GM18526 (cell line): ENCODE measurements at regions not wholly inside any gene's neighbourhood (a gene's known extent, or its start where the extent isn't known, plus 50 kb on each side); places are given as distances from the start of the nearest gene placed in this dataset.

Source experiments
- POLR2A ChIP-seq: IDR thresholded peaks from 3 replicates; pipeline ENCODE4 v1.6.1; 2011; ENCODE audit not compliant: insufficient read length; ENCODE audit errors: extremely low read depth

DNA sequence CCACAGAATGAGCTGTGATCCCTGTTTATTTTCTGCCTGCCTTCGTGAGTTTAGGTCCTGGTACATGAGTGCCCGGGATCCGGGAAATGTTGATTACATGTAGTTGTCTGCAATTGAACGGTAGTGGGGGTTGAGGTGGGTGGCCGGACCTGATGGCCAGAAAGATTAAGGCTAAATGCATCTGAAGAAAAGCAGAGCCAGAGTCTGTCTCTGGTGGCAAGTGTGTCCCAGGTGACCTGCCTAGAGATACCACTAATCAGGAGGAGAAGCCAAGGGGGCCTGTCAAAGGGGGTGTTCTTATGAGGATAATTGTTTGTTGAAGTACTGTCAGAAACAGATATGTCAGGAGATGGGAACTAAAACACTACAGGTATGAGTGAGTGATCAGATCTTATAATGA is 154.0 kb upstream of the ASIC2 start:
- no peak for TF ChIP-seq POLR2A

DNA sequence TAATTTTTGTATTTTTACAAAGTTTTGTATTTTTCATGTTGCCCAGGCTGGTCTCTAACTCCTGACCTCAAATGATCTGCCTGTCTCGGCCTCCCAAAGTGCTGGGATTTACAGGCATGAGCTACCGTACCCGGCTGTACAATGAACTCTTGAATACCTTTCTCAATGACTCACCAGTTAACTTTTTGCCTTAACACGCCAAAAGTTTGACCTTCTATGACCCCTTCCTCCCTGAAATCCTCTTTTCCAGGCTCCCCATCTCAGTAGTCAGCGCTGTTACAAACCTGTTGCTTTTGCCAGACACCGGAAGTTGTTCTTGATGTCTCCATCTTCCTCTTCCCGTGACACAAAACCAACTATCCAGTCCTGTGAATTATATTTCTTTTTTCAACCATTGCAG is 158.1 kb upstream of the ASIC2 start:
- no peak for TF ChIP-seq POLR2A

DNA sequence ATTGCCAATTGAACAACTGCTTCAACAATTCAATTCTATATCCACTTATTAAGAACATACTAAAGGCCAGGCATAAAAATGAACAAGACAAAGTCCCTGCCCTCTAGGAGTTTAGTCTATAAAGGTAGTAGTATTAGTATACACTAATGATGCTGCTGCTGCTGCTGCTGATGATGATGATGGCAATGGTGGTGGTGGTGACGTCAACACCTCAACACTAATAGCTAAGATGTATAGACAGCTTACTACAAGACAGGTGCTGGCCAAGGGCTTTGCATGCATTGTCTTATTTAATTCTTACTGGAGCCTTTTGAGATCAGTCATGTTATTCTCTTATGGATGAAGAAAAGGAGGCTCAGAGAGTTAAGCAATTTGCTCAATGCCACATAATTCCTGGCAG is 164.4 kb upstream of the ASIC2 start:
- no peak for TF ChIP-seq POLR2A

DNA sequence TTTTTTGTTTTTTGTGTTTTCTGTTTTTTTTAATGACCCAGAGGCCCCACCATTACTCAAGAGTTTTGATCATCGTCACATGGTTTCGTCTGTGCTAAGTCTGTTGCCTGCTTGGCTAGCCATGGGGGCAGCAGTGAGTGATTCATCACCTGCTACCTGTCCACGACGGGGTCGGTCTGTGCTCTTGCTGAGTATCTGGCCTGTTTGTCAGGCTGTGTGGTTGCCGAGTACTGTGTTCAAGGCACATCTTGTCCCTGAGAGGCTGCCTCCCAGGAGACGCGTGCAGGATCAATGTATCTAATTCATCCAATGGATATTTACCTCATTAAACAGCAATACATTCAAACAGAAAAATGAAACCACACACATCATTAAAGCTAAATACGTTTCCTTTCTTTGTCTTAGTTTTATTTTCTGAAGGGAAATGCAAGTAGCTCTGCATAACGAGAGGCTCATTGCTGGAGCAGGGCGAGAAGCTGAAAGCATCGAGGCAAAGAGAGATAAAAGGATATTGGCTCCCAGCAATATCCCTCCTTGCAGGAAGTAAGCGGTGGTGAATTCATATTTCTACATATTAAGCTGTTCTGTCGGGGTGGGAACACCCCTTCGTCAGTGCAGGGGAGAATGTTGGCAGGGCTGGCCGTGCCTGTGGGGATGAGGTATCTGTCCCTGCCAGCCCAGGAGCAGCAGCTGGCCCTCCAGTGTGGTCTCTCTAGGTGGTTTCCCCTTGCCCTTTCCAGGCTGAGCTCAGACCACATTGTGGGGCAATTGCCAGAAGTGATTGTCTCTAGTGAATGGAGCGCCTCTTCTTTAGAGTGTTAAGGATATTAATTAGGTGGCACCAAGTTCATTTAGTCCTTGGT is 166.2 kb upstream of the ASIC2 start:
- no peak for TF ChIP-seq POLR2A

DNA sequence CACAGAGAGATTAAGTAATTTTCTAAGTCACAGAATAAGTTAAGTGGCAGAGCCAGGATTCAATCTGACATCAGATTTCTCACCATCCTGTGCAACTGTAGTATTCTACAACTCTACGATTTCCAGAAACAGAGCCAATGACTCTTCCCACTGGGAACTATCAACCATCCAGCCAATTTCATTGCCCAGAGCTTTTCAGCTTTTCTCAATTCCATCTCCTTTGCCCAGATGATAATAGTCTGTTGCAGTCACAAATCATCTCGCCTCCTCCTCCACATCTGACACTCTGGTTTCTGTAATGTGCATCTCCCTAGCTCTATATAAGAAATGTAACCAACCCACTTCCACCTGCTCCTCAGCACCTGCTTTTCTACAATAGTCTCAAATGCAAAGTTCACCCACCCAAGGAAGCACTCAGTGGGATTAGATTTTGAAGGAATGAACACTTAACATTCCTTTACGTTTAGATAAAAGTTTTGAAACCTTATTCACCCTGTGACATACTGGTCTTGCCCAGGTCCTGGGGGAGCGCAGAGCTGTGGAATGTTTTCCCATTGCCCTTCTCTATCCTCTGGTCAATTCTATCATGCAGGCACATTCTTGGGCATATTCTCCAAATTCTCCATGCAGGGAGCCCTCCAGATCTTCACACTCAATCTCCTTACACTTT is 167.8 kb upstream of the ASIC2 start:
- no peak for TF ChIP-seq POLR2A

DNA sequence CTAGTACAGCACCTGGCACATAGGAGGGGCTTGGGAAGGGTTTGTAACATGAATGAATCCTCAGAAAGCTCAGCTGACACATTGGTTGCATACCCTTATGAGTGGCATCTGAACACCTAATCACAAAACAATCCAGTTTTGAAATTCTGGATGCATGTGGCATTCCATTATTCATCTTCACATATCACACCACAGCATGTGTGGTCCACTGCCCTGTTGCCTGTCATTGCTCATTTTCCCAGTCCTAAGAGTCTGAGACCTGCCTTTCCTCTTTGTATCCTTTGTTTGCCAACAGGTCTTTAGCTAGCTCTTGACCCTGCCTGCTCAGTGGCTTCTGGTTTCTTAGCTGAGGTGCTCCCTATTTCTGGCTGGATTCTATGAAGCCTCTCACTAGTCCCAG is 170.8 kb upstream of the ASIC2 start:
- no peak for TF ChIP-seq POLR2A

DNA sequence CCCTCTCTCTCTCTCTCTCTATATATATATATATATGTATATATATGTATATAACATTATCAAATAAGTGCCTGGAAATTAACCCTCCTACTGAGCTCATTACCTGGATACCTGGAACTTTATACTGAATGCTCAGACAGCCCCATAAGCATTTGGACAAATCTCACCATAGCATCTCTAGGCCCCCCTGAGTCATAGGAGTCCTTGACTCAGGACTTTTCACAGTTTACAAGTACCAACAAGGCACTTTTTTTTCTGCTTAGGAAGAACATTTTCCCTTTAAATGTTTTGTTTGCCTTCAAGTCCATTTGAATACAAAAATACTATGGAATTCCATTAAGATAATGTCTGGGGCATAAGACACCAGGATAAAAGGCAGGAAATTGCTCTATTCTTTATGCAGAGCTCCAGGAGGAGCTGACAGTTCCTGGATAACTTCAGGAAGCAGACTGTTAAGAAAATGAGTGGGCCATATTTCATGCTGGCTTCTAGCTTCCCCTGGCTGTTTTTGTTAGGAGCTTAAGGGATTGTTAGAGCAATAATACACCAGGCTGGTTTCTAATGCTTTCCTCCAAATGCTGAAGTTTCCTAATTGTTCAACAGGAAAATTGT is 171.7 kb upstream of the ASIC2 start:
- no peak for TF ChIP-seq POLR2A

DNA sequence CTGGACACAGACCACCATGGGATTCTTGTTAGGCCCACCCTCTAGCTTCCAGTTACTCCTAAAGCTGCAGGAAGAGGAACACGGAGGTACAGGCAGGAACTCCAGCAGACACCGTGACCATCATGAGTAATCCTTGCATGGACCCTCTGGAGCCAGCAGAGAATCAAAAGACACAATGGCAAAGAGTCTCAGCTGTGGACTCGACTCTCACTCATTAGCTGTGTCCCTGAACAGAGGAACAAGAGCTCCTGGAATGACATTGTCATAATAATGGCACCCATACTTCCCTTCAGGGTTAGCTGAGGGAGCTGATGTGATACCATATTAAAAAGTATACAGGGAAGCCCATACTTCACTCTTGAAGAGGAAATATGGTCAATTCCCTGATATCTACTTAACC is 176.3 kb upstream of the ASIC2 start:
- TF ChIP-seq POLR2A = no peak

DNA sequence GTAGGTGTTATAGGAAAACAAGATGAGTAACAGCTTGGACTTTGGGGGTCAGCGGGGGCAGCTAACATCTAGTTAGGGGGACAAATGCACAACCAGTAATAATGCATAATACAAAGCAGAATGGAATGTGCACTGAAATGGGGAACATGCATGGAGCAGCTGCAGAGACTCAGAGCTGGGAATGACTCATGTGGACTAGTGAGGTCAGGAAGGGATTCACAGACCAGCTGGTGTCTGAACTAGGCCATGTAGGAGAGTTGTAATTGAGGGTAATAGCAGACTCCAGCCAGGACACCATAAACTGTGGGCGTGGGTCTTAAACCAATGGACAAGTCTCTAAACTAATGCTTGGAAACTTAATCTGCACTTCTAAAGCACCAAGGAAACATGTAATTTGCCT is 176.8 kb upstream of the ASIC2 start:
- TF ChIP-seq POLR2A = no peak

DNA sequence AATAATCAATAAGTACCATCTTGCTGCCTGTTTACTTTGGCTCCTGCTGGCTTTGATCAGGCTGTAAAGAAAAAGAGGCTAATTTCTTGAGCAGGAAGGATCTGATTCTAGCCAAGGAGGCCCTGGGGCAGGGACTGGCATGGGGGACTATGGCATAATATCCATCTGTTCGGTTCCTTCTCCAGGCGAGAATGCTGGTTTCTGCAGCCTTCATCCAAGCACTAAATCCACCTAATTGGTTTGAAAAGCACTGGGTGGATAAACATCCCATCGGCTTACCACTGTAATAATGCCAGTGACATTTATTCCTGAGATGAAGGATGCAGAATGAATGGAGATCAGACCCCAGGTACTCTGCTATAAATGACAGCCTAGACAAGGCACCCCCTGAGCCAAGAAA is 180.0 kb upstream of the ASIC2 start:
- TF ChIP-seq POLR2A = no peak

DNA sequence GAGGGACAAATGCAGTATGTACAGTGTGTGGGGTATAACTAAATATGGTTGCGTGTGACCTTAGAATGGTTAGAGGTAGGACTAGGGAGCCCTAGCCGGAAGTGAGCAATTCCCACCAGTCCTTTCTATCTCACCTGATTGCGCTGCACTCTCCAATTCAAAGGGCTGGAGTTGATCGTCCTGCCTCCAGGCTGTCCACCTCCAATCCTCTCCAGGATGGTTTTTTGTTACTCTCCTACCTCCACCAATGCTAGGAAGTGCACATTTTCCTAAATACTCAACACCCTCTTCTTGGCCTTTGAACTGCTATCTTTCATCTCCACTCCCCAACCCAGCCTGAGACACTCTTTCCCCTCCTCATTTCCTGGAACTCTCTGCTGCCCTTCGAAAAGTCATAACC is 181.7 kb upstream of the ASIC2 start:
- no peak for TF ChIP-seq POLR2A

DNA sequence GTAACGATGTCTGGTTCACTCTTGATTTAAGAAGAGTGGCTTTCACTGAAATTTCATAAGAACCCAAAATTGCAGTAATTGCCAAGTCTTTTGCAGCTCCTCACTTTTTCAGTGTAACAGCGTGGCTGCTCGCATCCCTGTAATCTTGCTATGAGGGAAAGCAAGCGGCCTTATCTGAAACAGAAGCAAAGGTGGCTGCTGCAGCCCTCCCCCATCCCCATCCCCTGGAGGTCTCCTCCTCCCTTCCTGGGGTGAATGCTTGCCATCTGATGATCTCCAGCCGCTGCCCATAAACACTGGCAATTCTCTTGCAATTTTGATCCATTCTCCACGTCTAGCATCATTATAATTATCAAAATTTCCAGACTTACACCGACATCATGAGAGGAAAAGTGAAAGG is 182.5 kb upstream of the ASIC2 start:
- no peak for TF ChIP-seq POLR2A

DNA sequence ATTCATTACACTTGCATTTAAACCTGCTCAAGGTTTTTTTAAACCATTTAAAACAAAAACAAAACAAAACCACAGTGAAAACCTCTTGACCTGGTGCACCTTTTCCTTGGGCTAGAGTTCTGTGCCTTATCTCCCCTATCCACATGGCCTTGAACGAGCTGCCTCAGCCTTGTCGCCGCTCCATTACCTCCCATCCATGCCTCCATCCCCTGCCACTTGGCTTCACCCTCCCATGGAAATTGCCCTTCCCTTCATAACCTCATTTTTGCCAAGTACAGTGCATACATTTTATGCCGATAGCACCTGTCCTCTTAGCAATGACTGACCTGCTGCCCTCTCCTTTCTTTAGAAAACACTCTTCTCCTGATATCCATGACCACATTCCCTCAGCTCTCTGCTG is 188.6 kb upstream of the ASIC2 start:
- TF ChIP-seq POLR2A = no peak

DNA sequence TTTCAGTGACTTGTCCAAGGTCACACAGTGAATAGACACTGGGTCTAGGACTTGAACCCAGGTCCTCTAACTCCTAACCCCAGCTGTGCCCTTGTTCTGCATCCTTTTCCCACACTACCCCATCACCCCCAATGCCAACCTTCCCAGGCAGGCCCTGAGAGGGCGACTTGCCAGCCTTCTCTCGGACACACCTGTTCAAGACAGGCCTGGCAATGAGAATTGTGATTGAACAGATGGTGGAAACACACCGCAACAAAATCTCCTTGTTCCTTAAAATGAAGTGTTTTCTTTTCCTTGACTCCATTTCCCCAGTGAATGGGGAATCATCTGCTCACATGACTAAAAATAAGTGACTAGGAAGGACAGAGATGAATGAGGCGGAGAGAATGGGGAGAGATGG is 189.5 kb upstream of the ASIC2 start:
- TF ChIP-seq POLR2A = no peak

DNA sequence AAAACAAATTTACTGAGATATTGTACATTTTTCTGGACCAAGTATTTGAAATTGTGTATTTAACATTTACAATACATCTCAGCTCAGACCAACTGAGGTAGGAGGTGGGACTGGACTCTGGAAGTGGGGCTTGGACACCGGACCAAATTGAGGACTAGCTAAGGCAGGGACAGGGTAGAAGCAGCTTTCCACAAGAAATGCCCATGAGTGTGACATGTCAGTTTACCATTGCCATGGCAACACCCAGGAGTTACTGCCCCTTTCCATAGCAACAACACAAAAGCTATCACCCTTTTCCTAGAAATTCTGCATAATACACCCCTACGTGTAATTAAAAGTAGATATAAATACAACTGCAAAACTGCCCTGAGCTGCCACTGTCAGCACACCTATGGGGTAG is 191.5 kb upstream of the ASIC2 start:
- TF ChIP-seq POLR2A = no peak

DNA sequence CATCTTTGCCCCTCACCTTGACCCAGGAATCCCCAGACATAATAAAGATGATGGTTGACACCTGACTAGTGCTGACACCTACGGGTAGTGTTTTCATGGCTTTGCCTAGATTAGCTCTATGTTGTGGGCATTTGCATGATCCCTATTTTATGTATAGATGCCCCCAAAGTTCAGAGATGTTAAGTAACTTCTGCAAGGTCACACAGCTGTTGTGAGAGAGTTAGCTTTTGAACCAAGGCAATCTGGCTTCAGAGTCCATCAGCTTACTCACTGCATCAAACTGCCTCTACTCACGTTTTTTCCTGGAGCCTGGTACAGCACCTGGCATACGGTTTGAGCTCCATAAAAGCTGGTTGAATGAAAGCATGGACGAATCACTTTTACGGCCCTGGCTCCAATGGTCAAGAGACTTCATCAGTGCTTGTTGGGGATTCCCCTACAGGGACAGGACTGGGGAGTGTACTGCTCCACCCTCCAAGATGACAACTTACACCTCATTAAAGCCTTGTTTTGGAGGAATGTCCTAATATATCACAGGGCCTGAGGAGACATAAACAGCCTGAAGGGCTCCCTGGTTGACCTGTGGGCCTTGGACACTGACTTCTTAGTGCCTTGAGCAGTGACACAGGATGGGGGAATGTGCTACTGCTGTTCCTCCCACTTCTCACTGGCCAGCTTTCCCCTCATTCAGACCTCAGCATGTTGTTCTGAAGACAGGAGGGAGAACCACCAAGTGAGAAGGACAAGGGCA is 193.2 kb upstream of the ASIC2 start:
- no peak for TF ChIP-seq POLR2A

DNA sequence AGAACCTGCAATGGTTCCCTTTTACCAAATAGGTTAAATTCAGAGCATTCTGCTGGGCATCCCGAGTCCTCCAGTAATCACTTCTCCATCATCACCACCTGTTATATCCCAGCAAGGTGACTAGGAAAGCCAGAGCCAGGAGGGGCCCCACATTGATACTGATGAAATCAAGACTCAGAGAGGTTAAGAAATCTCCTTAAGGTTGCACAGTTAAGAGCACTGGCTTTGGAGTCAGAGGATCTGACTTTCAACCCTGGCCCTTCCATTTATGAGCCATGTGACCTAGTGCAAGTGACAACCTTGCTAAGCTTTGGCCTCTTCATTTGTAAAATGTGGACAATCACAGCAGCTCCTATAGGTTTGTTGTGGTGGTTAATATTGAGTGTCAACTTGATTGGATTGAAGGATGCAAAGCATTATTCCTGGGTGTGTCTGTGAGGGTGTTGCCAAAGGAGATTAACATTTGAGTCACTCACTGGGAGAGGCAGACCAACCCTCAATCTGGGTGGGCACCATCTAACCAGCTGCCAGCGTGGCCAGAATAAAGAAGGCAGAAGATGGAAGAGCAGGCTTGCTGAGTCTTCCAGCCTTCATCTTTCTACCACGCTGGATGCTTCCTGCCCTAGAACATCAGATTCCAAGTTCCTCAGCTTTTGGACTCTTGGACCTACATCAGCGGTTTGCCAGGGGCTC is 194.2 kb upstream of the ASIC2 start:
- TF ChIP-seq POLR2A = no peak
